ENCODE measurements at regions not wholly inside any gene's neighbourhood (a gene's known extent, or its start where the extent isn't known, plus 50 kb on each side); places are given as distances from the start of the nearest gene placed in this dataset.

GRCh38 chr6:112785408-112785807, 438.3 kb downstream of the RFPL4B start:
- in situ Hi-C loops (cut with MboI; ENCODE audit: low pct_unique_long_range_greater_than_20kb, low sequenced_read_pairs, unreplicated experiment) = loop anchor here (10.0 kb wide), 1 partner anchor 1119 kb away; no protein-coding TSS in a partner anchor
- TF ChIP-seq, protein P1, sequence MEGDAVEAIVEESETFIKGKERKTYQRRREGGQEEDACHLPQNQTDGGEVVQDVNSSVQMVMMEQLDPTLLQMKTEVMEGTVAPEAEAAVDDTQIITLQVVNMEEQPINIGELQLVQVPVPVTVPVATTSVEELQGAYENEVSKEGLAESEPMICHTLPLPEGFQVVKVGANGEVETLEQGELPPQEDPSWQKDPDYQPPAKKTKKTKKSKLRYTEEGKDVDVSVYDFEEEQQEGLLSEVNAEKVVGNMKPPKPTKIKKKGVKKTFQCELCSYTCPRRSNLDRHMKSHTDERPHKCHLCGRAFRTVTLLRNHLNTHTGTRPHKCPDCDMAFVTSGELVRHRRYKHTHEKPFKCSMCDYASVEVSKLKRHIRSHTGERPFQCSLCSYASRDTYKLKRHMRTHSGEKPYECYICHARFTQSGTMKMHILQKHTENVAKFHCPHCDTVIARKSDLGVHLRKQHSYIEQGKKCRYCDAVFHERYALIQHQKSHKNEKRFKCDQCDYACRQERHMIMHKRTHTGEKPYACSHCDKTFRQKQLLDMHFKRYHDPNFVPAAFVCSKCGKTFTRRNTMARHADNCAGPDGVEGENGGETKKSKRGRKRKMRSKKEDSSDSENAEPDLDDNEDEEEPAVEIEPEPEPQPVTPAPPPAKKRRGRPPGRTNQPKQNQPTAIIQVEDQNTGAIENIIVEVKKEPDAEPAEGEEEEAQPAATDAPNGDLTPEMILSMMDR (IDR thresholded peaks at IDR 0.05; ENCODE audit: extremely low read depth, insufficient read depth, missing control alignments) = no peak
- DNase-seq (ENCODE audit: low spot score) = no peak

- in situ Hi-C loops (cut with MboI; ENCODE audit: low pct_unique_long_range_greater_than_20kb, low sequenced_read_pairs, unreplicated experiment) = loop anchor here (10.0 kb wide), 1 partner anchor 1118 kb away; no protein-coding TSS in a partner anchor
- no peak for DNase-seq (ENCODE audit: low spot score)
- TF ChIP-seq, protein P1 (IDR thresholded peaks at IDR 0.05; ENCODE audit: extremely low read depth, insufficient read depth, missing control alignments) = no peak
Measured at GRCh38 chr6:112786801-112787200, 439.7 kb downstream of the RFPL4B start.

GRCh38 chr6:112787371-112787770, 440.2 kb downstream of the RFPL4B start:
- TF ChIP-seq, protein P1 (IDR thresholded peaks at IDR 0.05; ENCODE audit: extremely low read depth, insufficient read depth, missing control alignments) = no peak
- in situ Hi-C loops (cut with MboI; ENCODE audit: low pct_unique_long_range_greater_than_20kb, low sequenced_read_pairs, unreplicated experiment) = loop anchor here (10.0 kb wide), 1 partner anchor 1117 kb away; no protein-coding TSS in a partner anchor
- DNase-seq (ENCODE audit: low spot score) = no peak

- in situ Hi-C loops (cut with MboI; ENCODE audit: low pct_unique_long_range_greater_than_20kb, low sequenced_read_pairs, unreplicated experiment) = no loop called here
- TF ChIP-seq, protein P1 (IDR thresholded peaks at IDR 0.05; ENCODE audit: extremely low read depth, insufficient read depth, missing control alignments) = no peak
- no peak for DNase-seq (ENCODE audit: low spot score)
Measured at GRCh38 chr6:112795316-112795715, 448.2 kb downstream of the RFPL4B start.

DNA sequence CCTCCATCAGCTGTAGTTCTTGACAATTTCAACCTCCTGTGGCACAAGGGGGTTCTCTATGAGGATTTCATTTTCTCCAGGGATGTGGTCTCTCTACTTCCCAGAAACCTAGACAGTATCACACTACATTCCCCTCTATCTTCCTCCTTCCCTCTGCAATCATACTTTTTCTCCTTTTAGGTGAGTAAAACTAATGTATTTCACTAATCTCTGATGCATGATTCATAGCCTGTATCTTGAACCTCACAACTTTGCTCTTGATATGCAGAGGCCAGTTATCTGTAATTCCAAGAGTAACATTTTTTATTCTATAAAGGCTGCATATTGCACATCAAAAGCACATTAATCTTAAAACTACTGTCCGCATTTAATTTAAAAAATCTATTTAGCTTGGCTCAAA, 449.6 kb downstream of the RFPL4B start:
- DNase-seq (ENCODE audit: low spot score) = no peak
- TF ChIP-seq, protein P1 (IDR thresholded peaks at IDR 0.05; ENCODE audit: extremely low read depth, insufficient read depth, missing control alignments) = no peak
- in situ Hi-C loops (cut with MboI; ENCODE audit: low pct_unique_long_range_greater_than_20kb, low sequenced_read_pairs, unreplicated experiment) = no loop called here

- DNase-seq (ENCODE audit: low spot score) = no peak
- in situ Hi-C loops (cut with MboI; ENCODE audit: low pct_unique_long_range_greater_than_20kb, low sequenced_read_pairs, unreplicated experiment) = no loop called here
- TF ChIP-seq, protein P1 (IDR thresholded peaks at IDR 0.05; ENCODE audit: extremely low read depth, insufficient read depth, missing control alignments) = no peak
Measured at GRCh38 chr6:112799889-112800288, 452.8 kb downstream of the RFPL4B start.

DNA sequence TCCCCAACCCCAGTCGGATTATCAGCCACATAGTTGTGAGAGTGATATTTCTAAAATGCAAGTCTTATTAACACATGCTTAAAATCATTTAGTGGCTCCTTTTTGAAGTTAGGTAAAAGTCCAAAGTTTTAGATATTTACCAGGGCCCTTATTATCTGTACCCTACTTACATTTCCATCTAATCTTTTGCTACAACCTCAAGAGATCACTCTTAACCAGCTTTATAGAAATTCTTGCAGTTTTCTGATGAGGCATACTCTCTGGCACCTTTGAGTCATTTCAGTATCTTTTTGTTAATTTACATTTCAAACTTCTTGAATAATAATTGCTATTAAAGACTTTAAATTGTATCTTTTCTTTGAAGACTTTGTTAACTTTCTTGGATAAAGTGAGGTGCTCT, 453.3 kb downstream of the RFPL4B start:
- DNase-seq (ENCODE audit: low spot score) = no peak
- in situ Hi-C loops (cut with MboI; ENCODE audit: low pct_unique_long_range_greater_than_20kb, low sequenced_read_pairs, unreplicated experiment) = no loop called here
- TF ChIP-seq, protein P1 (IDR thresholded peaks at IDR 0.05; ENCODE audit: extremely low read depth, insufficient read depth, missing control alignments) = no peak
